ENCODE measurements at regions not wholly inside any gene's neighbourhood (a gene's known extent, or its start where the extent isn't known, plus 50 kb on each side); places are given as distances from the start of the nearest gene placed in this dataset.
A peak's percentile ranks its signal among the peaks of the same experiment; 100 is the strongest.
"Not testable (repeated sequence)": the region's sequence is repeated elsewhere in the genome, so short reads cannot be mapped to it uniquely, and the experiment has no call there.

DNA sequence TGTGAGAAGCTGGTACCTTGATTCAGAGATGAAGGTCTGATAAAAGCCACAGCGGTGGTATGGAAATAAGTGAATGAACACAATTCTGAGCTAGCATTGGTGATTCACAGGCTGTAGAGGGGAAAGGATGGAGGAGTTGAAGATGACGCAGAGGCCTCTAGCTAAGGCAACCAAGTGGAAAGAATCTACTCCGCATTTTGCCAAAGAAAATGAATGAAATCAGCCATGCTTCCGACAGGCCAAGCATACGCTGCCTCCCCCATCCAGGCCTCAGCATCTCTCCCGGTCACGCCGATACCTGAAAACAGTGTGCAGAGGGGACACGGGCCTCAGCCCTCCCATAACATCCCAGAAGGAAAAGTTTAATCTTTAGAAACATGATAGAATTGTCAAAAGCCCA, 124.3 kb upstream of the UNC5B start:
- 93 to 95% methylated on average over 9 of the region's 9 CpGs for WGBS, 2 donors
- DNase-seq: no peak
- H3K27ac ChIP-seq: no peak overlapping the region
- H3K4me3 ChIP-seq: no peak overlapping the region
- peaks cover 0 to 8% (median 0%) of the 10 kb centered on the region in 7 donors for H3K27me3 ChIP-seq
- intact Hi-C loops (cut with DNase I): no loop called here
- H3K4me1 ChIP-seq: peaks cover 0 to 8% (median 0%) of the 10 kb centered on the region in 9 donors
- no peak for ATAC-seq
- H3K9me3 ChIP-seq: no peaks in the 10 kb centered on the region
- TF ChIP-seq, protein P1, sequence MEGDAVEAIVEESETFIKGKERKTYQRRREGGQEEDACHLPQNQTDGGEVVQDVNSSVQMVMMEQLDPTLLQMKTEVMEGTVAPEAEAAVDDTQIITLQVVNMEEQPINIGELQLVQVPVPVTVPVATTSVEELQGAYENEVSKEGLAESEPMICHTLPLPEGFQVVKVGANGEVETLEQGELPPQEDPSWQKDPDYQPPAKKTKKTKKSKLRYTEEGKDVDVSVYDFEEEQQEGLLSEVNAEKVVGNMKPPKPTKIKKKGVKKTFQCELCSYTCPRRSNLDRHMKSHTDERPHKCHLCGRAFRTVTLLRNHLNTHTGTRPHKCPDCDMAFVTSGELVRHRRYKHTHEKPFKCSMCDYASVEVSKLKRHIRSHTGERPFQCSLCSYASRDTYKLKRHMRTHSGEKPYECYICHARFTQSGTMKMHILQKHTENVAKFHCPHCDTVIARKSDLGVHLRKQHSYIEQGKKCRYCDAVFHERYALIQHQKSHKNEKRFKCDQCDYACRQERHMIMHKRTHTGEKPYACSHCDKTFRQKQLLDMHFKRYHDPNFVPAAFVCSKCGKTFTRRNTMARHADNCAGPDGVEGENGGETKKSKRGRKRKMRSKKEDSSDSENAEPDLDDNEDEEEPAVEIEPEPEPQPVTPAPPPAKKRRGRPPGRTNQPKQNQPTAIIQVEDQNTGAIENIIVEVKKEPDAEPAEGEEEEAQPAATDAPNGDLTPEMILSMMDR (IDR thresholded peaks at IDR 0.05): no peak
- H3K36me3 ChIP-seq: no peaks in the 10 kb centered on the region

DNA sequence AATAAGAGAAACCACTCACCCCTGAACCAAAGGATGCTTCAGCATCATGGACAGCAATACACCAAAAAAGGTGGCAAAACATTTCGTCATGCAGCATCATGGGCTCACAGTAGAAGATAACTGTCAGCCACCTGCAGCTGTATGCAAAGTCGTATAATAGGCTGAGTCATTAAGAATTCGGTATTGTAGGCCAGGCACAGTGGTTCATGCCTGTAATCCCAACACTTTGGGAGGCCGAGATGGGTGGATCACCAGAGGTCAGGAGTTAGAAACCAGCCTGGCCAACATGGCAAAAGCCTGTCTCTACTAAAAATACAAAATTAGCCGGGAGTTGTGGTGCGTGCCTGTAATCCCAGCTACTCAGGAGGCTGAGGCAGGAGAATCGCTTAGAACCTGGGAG, 123.8 kb upstream of the UNC5B start:
- H3K36me3 ChIP-seq; H3K9me3 ChIP-seq; intact Hi-C loops (cut with DNase I); ATAC-seq; H3K27ac ChIP-seq; DNase-seq; H3K4me3 ChIP-seq; H3K27me3 ChIP-seq: not testable (repeated sequence)
- 82 to 95% methylated on average over 7 of the region's 7 CpGs for WGBS, 2 donors
- H3K4me1 ChIP-seq: peaks cover 0 to 10% (median 0%) of the 10 kb centered on the region in 9 donors

DNA sequence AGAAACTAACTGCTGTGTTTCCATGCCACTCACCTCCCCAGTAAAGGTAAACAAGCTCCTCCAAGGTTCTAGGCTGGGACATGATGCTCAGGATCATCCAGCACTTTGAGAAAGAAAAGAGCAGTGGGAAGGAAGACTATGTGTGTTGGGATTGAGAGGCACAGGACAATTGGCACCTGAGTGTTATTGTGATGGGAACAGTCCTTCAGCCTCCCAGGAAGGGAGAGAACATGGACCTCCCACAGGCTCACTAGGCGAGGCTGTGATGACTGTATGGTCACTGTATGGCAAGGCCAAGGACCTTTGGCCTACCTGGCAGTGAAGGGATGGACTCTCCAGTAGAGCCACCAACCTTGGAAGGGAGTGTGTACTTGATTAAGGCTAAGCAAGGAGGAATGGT, 123.2 kb upstream of the UNC5B start:
- Histone ChIP-seq H3K9me3 (no peaks in the 10 kb centered on the region), H3K36me3 (no peaks in the 10 kb centered on the region), H3K27me3 (peaks cover 0 to 8% (median 0%) of the 10 kb centered on the region in 7 donors), H3K4me1 (peaks cover 0 to 10% (median 0%) of the 10 kb centered on the region in 9 donors), H3K4me3 (no peak overlapping the region), H3K27ac (no peak overlapping the region)
- no peak for DNase-seq
- intact Hi-C loops (cut with DNase I): no loop called here
- 78 to 91% methylated on average over 1 of the region's 1 CpG for WGBS, 2 donors
- ATAC-seq: no peak
- TF ChIP-seq, protein P1 (IDR thresholded peaks at IDR 0.05): no peak

DNA sequence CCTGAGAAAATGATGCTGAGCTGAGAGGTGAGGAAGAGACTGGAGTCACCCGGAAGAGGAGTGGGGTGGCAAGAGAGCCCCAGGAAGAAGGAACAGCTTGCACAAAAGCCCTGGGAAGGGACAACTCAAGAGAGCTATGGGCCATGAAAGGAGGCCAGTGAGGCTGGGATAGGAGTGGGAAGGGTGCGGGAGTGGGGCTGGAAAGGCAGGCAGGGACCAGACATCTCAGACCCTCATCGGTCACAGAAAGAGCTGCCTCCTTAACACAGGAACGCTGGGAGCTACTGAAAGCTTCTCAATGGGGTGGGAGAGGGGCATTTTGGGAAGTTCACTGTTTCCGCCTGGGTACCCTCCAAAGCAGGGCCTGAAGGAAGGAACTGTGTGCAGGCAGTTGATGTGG, 122.0 kb upstream of the UNC5B start:
- no peak overlapping the region for H3K4me3 ChIP-seq
- TF ChIP-seq, protein P1 (IDR thresholded peaks at IDR 0.05): no peak
- peaks cover 0 to 5% (median 0%) of the 10 kb centered on the region in 7 donors for H3K27me3 ChIP-seq
- H3K9me3 ChIP-seq: no peaks in the 10 kb centered on the region
- intact Hi-C loops (cut with DNase I): no loop called here
- WGBS, 2 donors: 68 to 92% methylated on average over 5 of the region's 5 CpGs
- H3K4me1 ChIP-seq: peaks cover 0 to 10% (median 0%) of the 10 kb centered on the region in 9 donors
- H3K27ac ChIP-seq: no peak overlapping the region
- ATAC-seq (no peak), DNase-seq (no peak)
- no peaks in the 10 kb centered on the region for H3K36me3 ChIP-seq

DNA sequence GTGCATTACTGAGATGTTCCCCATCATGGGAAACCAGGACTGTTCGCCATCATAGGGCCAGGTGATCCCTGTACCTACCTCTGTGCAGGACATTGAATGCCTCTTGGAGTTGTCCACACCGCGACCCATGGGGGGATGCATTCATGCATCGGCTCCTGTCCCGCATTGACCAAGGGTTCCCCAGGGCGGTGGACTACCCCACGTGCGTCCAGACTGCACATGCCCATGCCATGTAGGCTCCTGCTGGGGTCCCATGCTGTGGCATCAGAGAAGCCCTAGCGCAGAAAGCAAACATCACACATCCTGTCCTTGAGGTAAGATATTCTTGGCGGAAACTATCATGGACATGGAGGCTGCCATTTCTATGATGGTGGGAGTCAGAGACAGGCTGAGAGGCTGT, 121.6 kb upstream of the UNC5B start:
- peaks cover 0 to 7% (median 0%) of the 10 kb centered on the region in 7 donors for H3K27me3 ChIP-seq
- DNase-seq (no peak), ATAC-seq (peak in 1 of 8 donors; percentile 14)
- 87 to 96% methylated on average over 10 of the region's 10 CpGs for WGBS, 2 donors
- TF ChIP-seq, protein P1 (IDR thresholded peaks at IDR 0.05): no peak
- H3K4me1 ChIP-seq: peaks cover 0 to 10% (median 0%) of the 10 kb centered on the region in 9 donors
- H3K9me3 ChIP-seq: no peaks in the 10 kb centered on the region
- no peak overlapping the region for H3K27ac ChIP-seq
- no peak overlapping the region for H3K4me3 ChIP-seq
- intact Hi-C loops (cut with DNase I): no loop called here
- H3K36me3 ChIP-seq: no peaks in the 10 kb centered on the region

Measured in heart right ventricle (tissue), 16 donors.